ENCODE measurements at regions not wholly inside any gene's neighbourhood (a gene's known extent, or its start where the extent isn't known, plus 50 kb on each side); places are given as distances from the start of the nearest gene placed in this dataset.
"Not testable (repeated sequence)": the region's sequence is repeated elsewhere in the genome, so short reads cannot be mapped to it uniquely, and the experiment has no call there.

GRCh38 chr5:143596824-143597223 lies 193.3 kb upstream of the NR3C1 start:
- DNase-seq (ENCODE audit: low spot score): no peak
- TF ChIP-seq CTCF (IDR thresholded peaks at IDR 0.05; ENCODE audit: extremely low read depth, missing control alignments): no peak

GRCh38 chr5:143594902-143595818 lies 191.7 kb upstream of the NR3C1 start:
- no peak for DNase-seq (ENCODE audit: low spot score)
- TF ChIP-seq CTCF (IDR thresholded peaks at IDR 0.05; ENCODE audit: extremely low read depth, missing control alignments): no peak

GRCh38 chr5:143593723-143594122 lies 190.2 kb upstream of the NR3C1 start:
- TF ChIP-seq CTCF (IDR thresholded peaks at IDR 0.05; ENCODE audit: extremely low read depth, missing control alignments): no peak
- DNase-seq (ENCODE audit: low spot score): no peak

GRCh38 chr5:143592648-143593047 lies 189.2 kb upstream of the NR3C1 start:
- peak; percentile 39 for DNase-seq (ENCODE audit: low spot score)
- no peak for TF ChIP-seq CTCF (IDR thresholded peaks at IDR 0.05; ENCODE audit: extremely low read depth, missing control alignments)

- no peak for DNase-seq (ENCODE audit: low spot score)
- TF ChIP-seq CTCF (IDR thresholded peaks at IDR 0.05; ENCODE audit: extremely low read depth, missing control alignments): no peak
These were observed 185.6 kb upstream of the NR3C1 start for GRCh38 chr5:143588933-143589662.

GRCh38 chr5:143588121-143588520 lies 184.6 kb upstream of the NR3C1 start:
- not testable (repeated sequence) for DNase-seq (ENCODE audit: low spot score)

GRCh38 chr5:143586781-143587362 lies 183.4 kb upstream of the NR3C1 start:
- TF ChIP-seq CTCF (IDR thresholded peaks at IDR 0.05; ENCODE audit: extremely low read depth, missing control alignments): no peak
- DNase-seq (ENCODE audit: low spot score): no peak

Measured in GM20000 (cell line).